HG02852 (cell line): ENCODE measurements at regions not wholly inside any gene's neighbourhood (a gene's known extent, or its start where the extent isn't known, plus 50 kb on each side); places are given as distances from the start of the nearest gene placed in this dataset.

Source experiments
- ATAC-seq: cut with Tn5 transposase; IDR thresholded peaks from one replicate; pipeline ENCODE4 v1.9.1; 2021; ENCODE audit warnings: mild to moderate bottlenecking, moderate library complexity; ENCODE audit not compliant: unreplicated experiment

DNA sequence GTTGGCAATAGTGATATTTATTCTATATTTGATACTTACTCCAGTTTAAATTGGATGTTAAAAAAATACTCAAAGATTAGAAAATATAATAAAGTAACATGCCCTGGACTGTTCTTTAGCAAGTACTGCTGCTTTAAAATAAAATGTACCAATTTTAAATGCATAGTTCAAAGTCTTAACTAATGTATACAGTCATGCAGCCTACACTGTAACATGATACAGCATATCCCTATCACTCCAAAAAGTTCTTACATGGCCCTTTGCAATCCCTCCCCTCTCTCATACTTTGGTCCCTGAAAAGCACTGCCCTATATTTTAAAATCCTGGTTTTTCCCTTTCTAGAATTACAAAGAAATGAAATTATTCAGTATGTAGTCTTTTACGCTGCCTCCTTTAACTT is 726.6 kb downstream of the LTN1 start:
- ATAC-seq: no peak

DNA sequence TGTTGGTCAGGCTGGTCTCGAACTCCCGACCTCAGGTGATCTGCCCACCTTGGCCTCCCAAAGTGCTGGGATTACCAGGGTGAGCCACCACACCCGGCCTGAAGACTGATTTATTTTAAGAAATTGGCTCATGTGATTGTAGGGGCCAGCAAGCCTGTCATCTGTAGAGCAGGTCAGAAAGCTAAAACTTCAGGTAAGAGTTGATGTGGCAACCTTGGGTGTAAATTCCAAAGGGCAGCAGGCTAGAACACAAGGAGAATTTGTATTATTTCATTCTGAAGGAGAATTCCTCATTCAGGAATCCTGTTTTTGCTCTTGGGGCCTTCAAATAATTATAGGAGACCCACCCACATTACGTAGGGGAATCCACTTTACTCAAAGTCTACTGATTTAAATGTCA is 728.7 kb downstream of the LTN1 start:
- no peak for ATAC-seq

DNA sequence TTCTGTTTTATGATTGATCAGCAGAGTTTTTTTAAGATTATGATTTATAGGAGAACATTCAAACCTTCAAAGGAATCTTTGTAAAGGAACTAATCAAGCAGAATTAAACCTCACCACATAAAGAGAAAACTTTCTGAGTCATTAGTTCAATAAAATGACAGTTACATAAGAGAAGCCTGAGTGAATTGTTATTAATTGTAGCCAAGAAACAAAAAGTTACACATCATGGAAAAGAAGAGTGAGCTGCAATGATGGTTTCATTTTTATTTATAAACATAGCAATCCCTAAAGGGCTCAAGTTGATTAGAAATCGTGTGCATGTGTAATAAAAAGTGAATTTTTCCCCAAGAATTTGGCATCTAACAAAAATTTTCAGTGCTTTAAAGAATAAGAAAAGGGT is 731.4 kb downstream of the LTN1 start:
- ATAC-seq: no peak

DNA sequence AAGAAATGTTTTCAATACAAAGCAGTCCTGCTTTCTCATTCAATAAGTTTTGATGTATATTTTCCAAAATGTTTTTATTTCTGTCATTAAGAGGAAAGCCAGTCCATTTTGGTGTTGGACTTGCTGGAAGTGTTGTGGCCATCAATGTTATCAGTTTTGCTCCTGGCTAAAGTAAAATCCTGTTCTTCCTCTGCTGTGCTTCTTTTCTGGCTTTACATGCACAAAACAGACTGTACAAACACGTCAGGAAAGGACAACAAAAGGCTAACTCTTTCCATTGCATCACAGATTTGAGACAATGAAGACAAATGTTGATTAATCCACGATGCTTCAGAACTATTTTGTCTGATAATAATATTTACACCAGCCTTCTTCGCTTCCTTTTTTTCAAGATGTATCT is 735.4 kb downstream of the LTN1 start:
- no peak for ATAC-seq

DNA sequence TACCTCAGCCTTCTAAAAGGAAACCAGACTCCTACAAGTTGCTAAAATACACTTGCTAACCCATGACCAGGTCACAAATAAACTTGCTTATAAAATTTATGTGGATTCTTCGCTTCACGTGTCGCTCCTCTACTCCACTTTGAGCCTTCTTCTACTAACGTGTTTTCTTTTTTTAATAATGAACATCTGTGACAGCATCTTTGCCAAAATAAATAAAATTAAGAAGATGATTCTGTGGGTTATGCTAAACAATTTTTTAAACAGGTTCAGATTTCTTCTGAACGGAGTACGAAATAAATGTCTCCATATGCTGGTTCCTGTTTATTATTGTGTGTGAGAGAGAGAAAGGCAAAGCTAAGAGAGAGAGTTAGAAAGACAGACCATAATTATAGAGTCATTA is 735.8 kb downstream of the LTN1 start:
- no peak for ATAC-seq

DNA sequence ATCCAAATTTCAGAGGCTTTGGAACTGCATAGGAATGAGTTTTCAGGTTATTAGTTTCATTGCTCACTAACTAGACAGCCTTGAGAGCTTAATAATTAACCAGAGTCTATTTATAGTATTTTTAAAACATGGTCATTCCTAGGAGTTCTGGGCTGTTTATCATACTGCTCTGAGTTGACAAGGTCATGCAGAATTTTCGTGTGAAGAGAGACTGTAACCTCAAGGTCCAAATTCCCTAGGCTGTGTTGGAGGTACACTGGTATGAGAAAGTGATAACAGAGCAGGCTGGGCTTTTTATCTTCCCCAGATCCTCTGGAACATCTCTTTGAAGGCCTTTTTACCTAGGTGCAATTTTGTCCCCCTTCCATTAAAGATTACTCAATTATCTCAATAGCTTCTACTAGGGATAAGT is 736.3 kb downstream of the LTN1 start:
- ATAC-seq: no peak

DNA sequence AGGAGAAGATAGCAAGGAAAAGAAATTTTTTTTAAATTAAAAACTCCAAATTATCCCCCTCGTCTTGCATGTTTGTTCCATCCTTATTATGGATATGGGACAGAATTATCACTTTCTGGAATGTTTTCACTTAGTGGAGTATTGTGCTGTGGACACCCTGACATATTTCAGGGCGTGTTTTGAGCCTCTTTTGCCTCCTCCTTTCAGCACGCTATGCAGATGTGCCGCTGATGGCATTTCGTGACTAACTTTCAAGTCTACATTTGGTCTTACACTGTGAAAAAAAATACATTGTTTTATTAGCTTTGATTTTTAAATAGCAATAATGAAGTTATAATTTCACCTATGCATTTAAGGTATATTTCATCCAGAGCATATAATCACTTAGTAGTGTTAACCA is 738.7 kb downstream of the LTN1 start:
- no peak for ATAC-seq

DNA sequence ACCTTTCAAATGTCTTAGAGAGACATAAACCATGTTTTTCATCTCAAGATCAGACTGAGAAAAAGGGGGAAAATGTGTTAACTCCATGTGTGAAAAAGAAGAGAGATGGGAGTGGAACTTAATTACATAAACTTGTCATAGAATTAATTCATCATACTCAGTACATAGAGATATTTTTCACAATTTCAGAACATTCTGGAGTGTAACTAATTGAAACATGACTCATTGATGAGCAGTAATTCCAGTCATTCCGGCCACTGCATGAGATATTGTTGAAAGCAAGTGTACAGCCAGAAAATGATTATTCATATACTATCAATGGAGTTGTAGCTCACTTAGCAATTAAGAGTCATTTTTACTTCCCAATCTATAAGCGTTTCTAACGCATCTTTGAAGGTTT is 739.3 kb downstream of the LTN1 start:
- no peak for ATAC-seq

DNA sequence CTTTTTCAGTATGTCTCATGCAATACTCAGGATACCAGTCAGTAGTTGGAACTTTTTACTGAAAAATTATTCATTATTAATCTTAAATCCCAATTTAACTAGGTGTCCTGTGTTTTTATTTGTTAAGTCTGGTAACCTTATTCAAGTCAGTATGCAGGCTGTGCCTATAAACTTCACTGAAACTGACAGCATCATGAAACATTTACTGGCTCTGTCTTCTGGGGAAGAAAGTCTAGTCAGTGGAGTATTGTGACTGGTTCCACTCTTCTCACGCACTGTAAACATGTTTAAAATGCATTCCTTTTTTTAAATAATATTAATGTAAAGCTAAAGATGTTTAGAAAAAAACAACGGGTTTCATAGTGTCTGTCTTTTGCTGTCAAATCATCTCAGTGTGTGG is 739.7 kb downstream of the LTN1 start:
- ATAC-seq: no peak

DNA sequence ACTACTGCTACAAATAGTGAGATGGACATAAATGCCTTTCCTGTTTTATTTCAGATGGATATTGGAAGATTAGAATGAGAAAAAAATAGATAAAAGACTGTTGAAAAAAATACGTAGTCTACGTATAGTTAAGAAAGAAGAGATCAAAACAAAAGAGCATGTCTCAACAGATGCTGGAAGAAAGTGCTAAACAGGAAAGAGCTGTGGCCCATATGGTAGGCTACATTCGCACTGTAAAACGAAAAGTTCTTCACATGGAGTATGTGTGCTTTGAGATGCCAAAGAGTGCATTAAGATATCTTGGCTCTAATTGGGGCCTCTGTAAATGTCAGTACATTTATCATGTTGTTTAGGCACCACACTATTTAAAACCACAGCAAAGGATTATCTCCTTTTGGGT is 741.7 kb downstream of the LTN1 start:
- ATAC-seq: no peak

DNA sequence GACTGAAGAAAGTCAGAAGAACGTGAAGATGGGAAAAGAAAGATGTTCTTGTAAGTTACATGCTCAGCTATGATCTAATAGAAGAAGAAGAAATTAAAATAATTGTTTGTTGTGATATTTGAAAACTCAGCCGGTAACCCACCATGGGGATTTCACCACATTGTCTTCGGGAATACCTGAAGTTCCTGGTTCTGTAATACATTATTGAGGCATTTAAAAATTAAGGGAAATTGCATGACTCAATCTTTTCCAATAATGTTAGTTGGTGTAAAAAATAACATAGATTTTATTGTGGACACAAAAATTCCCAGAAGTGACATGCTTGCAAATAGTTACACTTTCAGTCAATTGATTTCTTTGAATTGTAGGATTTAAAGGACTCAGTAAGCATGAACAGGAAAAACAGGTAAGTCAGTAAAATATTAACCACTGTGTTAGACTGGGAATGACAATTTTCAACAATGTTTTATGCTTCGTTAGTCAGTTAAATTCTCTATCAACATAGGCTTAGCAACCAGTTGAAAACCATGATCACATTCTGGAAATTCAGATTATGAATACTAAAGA is 745.1 kb downstream of the LTN1 start:
- ATAC-seq: no peak

DNA sequence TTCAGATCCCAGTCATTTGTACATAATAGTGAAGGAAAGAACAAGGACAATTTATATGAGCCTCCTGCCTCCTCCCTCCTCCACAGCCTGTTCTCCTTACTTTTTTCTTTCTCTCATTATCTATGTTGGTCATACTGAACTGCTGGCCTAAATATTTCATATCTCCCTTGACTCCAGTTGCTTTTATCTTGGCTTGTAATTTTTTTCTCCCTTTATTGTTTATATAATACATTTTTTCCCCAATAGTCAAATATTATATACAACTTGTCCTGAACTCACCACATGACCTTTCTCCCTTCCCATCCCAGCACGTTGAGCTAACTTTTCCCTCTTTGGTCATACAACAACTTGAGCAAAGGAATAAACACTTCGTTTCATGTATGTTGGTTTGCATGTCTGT is 752.1 kb downstream of the LTN1 start:
- no peak for ATAC-seq

DNA sequence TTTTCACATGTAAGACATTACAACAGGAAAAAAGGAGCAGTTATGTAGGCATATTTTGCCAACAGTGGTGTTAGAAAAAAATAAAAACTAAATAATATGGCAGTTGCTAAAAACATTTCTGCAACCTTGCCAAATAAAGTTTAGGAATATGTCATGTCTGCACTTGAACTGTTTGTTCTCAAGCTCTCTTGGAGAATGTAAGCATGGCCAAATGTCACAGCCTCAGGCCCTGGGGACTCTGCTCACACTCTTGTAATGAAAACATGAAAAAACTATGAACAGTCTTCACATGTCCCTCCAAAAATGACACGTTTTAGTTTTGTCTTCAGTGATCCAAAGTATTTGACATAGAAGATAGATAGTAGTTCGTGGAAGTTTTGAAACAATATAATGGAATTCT is 753.3 kb downstream of the LTN1 start:
- ATAC-seq: no peak

DNA sequence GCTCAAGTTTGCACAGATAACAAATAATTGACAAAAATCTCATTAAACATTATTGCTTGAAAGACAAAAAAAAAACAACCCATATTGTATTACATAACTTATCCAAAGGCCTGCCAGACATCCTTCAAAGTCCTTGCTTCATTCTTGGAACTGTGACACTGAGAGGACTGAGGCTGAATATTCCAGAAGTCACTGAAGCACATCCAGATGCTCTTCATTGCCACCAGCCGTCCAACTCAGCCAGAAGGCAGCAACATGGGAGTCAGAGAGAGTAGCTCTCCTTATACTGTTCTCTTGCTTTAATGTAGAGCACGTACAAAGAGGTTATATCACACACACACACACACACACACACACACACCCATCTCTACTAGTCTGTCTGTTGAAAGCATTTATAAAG is 755.0 kb downstream of the LTN1 start:
- ATAC-seq: no peak

DNA sequence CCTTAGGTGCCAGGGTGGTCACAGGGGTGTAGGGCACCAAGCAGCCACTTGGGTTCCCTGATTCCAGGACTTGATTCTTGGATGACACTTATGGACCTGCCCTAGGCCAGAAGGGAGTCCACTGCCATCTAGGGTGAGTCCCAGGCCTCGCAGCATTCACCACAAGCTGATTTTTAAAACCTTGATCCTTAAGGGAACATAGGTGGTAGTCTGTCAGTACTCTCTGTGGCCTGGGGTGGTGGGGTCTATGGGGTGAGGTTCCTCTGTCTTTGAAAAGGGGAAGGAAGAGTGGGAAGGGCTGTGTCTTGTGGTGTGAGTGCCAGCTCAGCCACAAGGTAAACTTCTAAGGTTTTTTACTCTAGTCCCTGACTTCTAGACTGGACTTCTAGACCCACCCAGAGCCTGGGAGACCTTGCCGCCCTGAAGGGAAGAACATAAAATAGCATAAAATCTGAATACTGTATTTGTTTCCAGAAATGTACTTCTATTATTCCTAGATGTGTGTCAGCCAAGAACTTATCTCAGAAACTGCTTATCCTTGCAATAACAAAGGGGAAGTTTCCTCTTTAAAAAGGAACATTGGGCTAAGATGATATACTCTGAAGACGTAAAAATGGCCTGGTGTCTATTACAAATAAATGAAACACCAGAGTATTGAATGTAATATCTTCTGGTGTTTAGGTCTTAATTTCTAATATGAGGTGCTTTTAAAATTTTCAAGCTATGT is 757.3 kb downstream of the LTN1 start:
- ATAC-seq: no peak

DNA sequence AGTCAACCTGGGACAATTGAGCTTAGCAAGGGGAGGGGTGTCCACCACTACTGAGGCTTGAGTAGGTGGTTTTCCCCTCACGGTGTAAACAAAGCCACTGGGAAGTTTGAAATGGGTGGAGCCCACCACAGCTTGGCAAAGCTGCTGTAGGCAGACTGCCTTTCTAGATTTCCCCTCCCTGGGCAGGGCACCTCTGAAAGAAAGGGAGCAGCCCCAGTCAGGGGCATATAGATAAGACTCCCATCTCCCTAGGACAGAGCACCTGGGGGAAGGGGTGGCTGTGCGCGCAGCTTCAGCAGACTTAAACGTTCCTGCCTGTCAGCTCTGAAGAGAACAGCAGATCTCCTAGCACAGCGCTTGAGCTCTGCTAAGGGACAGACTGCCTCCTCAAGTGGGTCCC is 758.4 kb downstream of the LTN1 start:
- no peak for ATAC-seq

DNA sequence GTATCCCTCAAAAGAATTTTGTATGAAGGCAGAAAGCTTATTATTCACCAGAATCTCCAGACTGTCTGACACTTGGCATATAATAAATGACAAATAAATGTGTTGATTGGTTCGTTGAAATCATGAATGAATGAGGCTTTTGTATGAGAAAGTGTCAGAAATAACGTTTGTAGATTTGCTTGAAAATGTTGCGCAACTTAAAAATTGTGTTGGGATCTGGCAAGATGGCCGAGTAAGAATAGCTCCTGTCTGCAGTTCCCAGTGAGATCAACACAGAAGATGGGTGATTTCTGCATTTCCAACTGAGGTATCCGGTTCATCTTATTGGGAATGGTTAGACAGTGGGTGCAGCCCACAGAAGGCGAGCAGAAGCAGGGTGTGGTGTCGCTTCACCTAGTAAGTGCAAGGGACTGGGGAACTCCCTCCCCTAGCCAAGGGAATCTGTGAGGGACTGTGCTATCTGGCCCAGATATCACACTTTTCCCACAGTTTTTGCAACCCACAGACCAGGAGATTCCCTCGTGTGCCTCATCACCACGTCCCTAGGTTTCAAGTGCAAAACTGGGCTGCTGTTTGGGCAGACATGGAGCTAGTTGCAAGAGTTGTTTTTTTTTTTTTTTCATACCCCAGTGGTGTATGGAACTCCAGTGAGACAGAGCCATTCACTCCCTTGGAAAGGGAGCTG is 759.0 kb downstream of the LTN1 start:
- no peak for ATAC-seq

DNA sequence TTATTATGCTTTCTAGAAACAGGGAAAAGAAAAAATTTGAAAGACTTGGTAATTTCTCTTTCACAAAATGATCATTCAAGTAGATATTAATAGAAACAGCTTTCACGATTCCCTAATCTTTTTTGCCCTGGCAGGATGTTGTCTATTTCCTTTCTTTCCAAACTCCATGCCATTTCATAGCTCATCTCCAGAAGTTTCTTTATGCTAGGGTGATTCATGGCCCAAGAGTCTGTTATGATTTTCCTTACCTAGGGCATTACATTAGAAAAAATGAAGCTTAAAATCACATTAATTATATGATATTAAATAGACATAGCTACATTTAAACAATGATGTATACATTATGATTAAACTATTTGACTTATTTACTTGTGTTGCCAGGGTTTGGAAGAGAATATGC is 762.1 kb downstream of the LTN1 start:
- ATAC-seq: no peak

DNA sequence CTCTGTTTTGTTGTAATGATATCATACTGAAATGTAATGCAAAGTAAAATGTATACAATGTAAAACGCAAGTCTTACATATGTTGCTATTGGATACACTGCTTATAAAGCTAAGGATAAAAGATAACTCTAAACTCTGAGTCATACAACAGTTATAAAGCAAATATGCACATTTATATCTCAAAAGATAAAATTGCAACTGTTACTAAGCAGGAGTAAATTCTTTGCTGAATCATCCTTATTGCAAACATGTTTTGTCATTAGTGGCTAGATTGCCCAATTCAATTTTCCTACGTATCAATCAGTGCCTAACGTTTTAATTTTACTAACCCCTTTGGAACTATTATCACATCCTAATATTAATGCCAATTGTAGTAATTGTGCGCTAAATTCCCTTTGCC is 762.9 kb downstream of the LTN1 start:
- no peak for ATAC-seq

DNA sequence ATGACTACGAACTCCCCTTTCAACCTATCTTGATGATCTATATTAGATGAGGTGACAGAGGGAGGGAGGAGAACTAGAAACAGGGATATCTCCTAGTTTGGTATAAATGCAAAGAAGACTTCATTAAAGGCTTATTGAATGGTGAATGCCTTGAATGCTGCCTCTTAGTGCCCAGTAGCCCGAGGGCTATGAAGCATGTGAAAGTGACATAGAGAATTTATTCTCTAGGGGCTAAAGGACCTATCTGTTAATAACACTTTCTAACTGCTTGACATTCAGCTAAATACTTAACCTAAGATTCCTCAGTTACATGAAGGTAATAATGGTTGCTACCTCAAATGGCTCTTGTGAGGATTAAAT is 764.1 kb downstream of the LTN1 start:
- ATAC-seq: no peak

DNA sequence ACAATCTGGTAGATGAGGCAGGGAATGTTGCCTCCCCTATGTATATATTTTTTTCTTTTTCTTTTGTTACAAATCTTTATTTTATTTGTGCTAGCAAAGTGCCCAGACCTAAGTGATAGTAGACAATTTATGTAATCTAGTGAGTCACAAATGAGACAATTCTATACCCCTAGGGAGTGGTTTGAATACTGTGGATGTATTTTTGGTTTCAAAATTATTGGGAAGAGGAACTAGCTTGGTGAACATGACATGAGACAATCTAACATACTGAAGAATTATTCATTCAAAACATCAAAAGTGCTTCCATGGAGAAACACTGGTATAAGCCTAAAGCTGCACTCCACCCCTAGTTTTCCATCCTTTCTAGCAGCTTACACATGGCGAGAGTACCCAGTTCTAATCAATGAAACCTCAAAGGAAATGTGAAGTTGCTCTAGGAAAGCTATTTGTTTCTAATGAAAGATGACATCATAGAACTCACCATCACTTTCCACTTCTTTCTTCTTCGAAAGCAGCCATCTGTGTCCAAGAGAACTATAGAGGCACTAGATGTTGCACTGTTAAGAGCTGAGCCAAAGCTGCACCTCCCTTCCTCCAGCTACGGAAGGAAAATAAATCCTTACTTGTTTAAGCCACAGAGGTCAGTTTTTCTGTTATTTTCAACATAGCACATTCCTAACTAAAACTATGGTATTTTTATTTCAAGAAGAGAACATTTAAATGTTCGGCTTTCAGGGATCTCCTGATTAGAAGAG is 764.6 kb downstream of the LTN1 start:
- ATAC-seq: no peak

DNA sequence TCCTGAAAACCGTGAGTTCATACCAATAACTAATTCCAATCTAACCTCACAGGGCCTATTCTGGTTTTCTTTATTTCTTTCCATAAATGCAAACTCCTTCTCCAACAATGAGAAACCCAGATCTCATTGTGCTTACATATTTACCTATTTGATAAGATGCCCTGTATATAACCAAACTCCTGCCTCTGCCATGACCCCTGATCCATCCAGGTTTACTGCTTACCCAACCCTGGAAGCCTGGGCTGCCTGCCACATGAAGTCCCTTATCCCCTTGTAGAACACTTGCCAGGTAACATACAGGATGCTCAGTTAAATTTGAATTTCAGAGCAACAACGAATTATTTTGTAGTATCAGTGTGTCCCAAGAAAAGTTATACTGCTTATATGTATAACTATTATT is 766.1 kb downstream of the LTN1 start:
- no peak for ATAC-seq
